HG03159 (cell line): ENCODE measurements at regions not wholly inside any gene's neighbourhood (a gene's known extent, or its start where the extent isn't known, plus 50 kb on each side); places are given as distances from the start of the nearest gene placed in this dataset.

Experiments used
- ATAC-seq: cut with Tn5 transposase; IDR thresholded peaks from one replicate; pipeline ENCODE4 v1.9.1; 2021; ENCODE audit warnings: mild to moderate bottlenecking, moderate library complexity; ENCODE audit not compliant: unreplicated experiment

GRCh38 chr2:136482966-136483365 lies 282.4 kb upstream of the THSD7B start:
- ATAC-seq, result no peak

- ATAC-seq, result no peak
Observed at GRCh38 chr2:136482006-136482405, 283.3 kb upstream of the THSD7B start.

- no peak for ATAC-seq
Observed at GRCh38 chr2:136479696-136480095, 285.6 kb upstream of the THSD7B start.

GRCh38 chr2:136468799-136469369 lies 296.5 kb upstream of the THSD7B start:
- no peak for ATAC-seq

- ATAC-seq, result no peak
Observed at GRCh38 chr2:136452528-136452927, 312.8 kb upstream of the THSD7B start.

GRCh38 chr2:136448986-136449780 lies 316.2 kb upstream of the THSD7B start:
- no peak for ATAC-seq

GRCh38 chr2:136448432-136448831 lies 316.9 kb upstream of the THSD7B start:
- ATAC-seq, result no peak

GRCh38 chr2:136444323-136444722 lies 321.0 kb upstream of the THSD7B start:
- ATAC-seq, result no peak

- no peak for ATAC-seq
Observed at GRCh38 chr2:136443661-136444060, 321.7 kb upstream of the THSD7B start.

GRCh38 chr2:136441979-136442714 lies 323.2 kb upstream of the THSD7B start:
- no peak for ATAC-seq

- no peak for ATAC-seq
Observed at GRCh38 chr2:136439064-136439676, 321.2 kb upstream of the CXCR4 start.

- ATAC-seq, result no peak
Observed at GRCh38 chr2:136437461-136437860, 319.5 kb upstream of the CXCR4 start.

GRCh38 chr2:136436936-136437335 lies 319.0 kb upstream of the CXCR4 start:
- ATAC-seq, result no peak

GRCh38 chr2:136434251-136434715 lies 316.3 kb upstream of the CXCR4 start:
- no peak for ATAC-seq

- ATAC-seq, result no peak
Observed at GRCh38 chr2:136433261-136433660, 315.3 kb upstream of the CXCR4 start.

GRCh38 chr2:136424112-136424511 lies 306.2 kb upstream of the CXCR4 start:
- ATAC-seq, result no peak

GRCh38 chr2:136423516-136423996 lies 305.6 kb upstream of the CXCR4 start:
- peak; percentile 99 for ATAC-seq

- no peak for ATAC-seq
Observed at GRCh38 chr2:136422512-136422911, 304.6 kb upstream of the CXCR4 start.

GRCh38 chr2:136420346-136420745 lies 302.4 kb upstream of the CXCR4 start:
- no peak for ATAC-seq

- no peak for ATAC-seq
Observed at GRCh38 chr2:136411946-136412345, 294.0 kb upstream of the CXCR4 start.

GRCh38 chr2:136410673-136411072 lies 292.7 kb upstream of the CXCR4 start:
- no peak for ATAC-seq
